AG09309 (cell line): ENCODE measurements at regions not wholly inside any gene's neighbourhood (a gene's known extent, or its start where the extent isn't known, plus 50 kb on each side); places are given as distances from the start of the nearest gene placed in this dataset.

ENCODE experiments used
- DNase-seq: peaks from one replicate; pipeline ENCODE4 v3.0.0-alpha.2; 2010; ENCODE audit warnings: low read depth
- H3K4me3 ChIP-seq: 2 replicates; pipeline ENCODE4 v1.5.1; 2011; ENCODE audit warnings: mild to moderate bottlenecking, low read depth, low read length, moderate library complexity; ENCODE audit not compliant: control insufficient read depth
- TF ChIP-seq, protein P1 (sequence below): IDR thresholded peaks from 2 replicates; pipeline ENCODE4 v1.5.1; 2011; ENCODE audit warnings: mild to moderate bottlenecking, low read depth, low read length, inconsistent platforms; ENCODE audit not compliant: insufficient read depth, control insufficient read depth; ENCODE audit errors: missing control alignments

DNA sequence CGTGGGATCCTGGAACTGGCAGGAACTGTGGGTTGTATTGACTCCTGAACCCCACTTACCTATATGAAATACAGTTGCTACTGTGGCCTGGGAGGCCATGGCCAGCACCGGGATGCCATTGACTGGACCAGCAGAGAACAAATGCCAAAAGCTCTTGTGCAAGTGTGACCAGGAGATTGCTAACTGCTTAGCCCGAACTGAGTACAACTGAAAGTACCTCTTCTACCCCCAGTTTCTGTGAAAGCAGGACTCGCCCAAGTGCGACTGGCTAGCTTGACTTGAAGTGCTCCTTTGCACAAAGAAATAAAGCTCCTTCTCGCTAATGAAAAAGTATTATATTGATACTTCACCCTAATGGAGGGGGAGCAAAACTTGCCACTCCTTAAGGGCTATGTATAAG lies 101.3 kb upstream of the ATP11B start:
- DNase-seq, result no peak
- TF ChIP-seq, protein P1, sequence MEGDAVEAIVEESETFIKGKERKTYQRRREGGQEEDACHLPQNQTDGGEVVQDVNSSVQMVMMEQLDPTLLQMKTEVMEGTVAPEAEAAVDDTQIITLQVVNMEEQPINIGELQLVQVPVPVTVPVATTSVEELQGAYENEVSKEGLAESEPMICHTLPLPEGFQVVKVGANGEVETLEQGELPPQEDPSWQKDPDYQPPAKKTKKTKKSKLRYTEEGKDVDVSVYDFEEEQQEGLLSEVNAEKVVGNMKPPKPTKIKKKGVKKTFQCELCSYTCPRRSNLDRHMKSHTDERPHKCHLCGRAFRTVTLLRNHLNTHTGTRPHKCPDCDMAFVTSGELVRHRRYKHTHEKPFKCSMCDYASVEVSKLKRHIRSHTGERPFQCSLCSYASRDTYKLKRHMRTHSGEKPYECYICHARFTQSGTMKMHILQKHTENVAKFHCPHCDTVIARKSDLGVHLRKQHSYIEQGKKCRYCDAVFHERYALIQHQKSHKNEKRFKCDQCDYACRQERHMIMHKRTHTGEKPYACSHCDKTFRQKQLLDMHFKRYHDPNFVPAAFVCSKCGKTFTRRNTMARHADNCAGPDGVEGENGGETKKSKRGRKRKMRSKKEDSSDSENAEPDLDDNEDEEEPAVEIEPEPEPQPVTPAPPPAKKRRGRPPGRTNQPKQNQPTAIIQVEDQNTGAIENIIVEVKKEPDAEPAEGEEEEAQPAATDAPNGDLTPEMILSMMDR, result no peak
- H3K4me3 ChIP-seq, result no peak overlapping the region

DNA sequence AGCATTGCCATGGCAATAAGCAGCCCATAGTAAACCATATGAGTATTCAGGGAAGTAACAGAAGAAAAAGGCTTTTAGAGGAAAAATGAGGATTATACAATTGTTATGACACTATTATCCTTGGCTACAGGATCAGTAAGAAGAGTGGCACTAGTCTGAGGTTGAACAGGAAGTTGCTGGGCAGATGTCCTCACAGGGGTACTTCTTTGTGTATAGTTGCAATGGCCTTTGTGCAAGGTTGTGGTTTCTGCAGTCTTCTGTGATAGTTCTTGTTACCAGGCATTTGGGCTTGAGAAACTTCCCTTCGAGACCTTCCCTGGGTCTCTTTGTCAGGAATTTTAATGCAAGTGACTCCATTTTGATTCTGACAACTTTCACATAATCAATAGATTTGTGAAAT lies 100.6 kb upstream of the ATP11B start:
- no peak overlapping the region for H3K4me3 ChIP-seq
- TF ChIP-seq, protein P1, result no peak
- no peak for DNase-seq

DNA sequence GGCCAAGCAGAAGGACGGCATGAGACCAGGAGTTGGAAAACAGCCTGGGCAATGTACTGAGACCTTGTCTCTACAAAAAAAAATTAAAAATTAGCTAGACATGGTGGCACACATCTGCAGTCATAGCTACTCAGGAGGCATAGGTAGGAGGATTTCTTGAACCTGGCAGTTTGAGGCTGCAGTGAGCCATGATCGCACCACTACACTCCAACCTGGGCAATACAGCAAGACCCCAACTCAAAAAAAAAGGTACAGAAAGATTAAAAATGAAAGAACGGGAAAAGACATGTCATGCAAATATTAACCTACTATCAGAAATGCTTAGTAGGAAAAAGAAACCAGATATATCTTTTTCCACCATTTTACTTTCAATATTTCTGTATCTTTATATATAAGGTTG lies 99.6 kb upstream of the ATP11B start:
- H3K4me3 ChIP-seq, result no peak overlapping the region
- TF ChIP-seq, protein P1, result no peak
- no peak for DNase-seq

DNA sequence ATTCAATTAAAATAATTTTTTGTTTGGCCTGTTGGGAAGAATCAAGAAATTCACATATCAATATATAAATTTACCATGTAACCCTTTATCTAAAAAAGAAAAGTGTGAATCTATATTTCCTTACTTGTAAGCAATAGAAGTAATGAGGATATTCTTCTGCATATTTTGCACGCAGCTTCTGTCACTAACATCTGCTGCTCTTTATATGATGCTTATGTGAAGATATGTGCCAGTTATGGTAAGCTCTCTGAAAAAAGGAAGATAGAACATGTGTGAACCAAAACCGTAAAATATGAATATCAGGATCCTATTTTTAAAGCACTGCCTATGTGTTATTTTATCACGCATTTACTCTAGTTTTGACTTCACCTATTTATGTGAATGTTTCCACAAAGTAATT lies 96.4 kb upstream of the ATP11B start:
- H3K4me3 ChIP-seq, result no peak overlapping the region
- DNase-seq, result no peak
- TF ChIP-seq, protein P1, result no peak

DNA sequence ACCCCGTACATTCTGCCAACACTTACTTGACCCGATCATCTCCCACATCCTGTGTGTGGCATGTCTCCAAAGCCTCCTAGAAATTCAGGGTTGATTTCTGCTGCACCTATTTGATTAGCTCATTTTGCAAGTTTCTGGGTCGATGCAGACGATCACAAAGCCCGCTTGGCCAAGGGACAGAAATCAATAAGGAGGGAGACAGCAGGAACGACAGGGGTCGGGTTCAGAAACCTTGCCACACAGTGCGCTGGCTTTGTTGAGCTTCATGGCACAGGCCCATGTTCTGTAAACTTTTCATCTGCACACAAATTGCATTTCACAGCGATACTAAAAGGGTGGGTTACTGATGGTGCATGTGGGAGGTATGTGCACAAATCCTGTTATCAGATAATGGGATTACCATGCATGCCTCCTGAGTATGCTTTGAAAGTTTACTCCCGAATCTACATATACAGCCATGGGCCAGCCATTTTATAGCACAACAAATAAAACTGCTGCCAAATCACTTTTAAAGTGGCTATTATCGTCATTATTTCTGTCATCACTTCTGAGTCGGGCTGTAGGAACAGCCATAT lies 95.9 kb upstream of the ATP11B start:
- DNase-seq, result no peak
- TF ChIP-seq, protein P1, result no peak
- no peak overlapping the region for H3K4me3 ChIP-seq

DNA sequence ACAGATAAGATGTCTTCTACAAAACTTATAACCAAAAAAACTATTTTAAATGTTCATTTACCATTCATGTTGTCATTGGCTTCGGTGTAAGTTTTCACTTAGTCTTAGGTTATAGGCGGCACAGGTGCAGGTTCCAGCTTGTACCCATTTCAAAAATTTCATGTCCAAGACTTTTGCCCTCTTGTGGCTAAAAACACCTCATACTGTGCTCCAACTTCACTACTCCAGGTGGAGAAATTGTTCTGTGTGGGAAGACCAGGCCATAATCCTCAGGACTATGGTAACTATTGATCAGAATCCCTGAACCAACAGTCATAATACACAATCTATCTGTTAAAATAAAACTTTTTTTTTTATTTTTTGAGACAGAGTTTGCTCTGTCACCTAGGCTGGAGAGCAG lies 95.2 kb upstream of the ATP11B start:
- no peak for DNase-seq
- TF ChIP-seq, protein P1, result no peak
- H3K4me3 ChIP-seq, result no peak overlapping the region
